ENCODE measurements at regions not wholly inside any gene's neighbourhood (a gene's known extent, or its start where the extent isn't known, plus 50 kb on each side); places are given as distances from the start of the nearest gene placed in this dataset.

DNA sequence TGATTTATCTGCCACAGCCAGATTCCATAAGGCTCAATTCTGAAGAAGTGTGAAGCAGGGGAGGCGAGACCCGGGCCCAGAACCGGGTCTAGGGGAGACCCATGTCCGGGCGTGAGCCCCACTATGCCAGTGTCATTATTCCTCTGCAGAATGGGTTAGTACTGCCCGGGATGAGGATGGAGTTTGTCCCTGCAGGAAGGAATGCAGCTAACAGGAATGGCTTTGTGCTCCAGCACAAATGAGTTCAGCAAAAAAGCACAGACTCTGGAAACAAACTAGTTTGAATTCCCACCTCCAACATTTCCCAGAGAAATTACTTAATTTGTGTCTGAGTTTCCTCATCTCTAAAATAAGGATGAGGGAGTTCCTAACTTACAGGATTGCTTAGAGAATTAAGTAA is 202.9 kb downstream of the SYK start:
- Histone ChIP-seq H3K36me3 (no peaks in the 10 kb centered on the region), H3K27ac (no peak overlapping the region), H3K9me3 (no peaks in the 10 kb centered on the region), H3K4me3 (no peak overlapping the region), H3K4me1 (no peaks in the 10 kb centered on the region), H3K27me3 (no peaks in the 10 kb centered on the region)
- ATAC-seq, result no peak
- 80 to 87% methylated on average over 5 of the region's 6 CpGs for WGBS, 2 donors (ENCODE audit: low coverage in 1 of 2)
- TF ChIP-seq POLR2A (IDR thresholded peaks at IDR 0.05), result no peak
- TF ChIP-seq, protein P1, sequence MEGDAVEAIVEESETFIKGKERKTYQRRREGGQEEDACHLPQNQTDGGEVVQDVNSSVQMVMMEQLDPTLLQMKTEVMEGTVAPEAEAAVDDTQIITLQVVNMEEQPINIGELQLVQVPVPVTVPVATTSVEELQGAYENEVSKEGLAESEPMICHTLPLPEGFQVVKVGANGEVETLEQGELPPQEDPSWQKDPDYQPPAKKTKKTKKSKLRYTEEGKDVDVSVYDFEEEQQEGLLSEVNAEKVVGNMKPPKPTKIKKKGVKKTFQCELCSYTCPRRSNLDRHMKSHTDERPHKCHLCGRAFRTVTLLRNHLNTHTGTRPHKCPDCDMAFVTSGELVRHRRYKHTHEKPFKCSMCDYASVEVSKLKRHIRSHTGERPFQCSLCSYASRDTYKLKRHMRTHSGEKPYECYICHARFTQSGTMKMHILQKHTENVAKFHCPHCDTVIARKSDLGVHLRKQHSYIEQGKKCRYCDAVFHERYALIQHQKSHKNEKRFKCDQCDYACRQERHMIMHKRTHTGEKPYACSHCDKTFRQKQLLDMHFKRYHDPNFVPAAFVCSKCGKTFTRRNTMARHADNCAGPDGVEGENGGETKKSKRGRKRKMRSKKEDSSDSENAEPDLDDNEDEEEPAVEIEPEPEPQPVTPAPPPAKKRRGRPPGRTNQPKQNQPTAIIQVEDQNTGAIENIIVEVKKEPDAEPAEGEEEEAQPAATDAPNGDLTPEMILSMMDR (IDR thresholded peaks at IDR 0.05), result no peak
- no peak for TF ChIP-seq EP300 (IDR thresholded peaks at IDR 0.05)
- no peak for TF ChIP-seq POLR2AphosphoS5 (IDR thresholded peaks at IDR 0.05)

DNA sequence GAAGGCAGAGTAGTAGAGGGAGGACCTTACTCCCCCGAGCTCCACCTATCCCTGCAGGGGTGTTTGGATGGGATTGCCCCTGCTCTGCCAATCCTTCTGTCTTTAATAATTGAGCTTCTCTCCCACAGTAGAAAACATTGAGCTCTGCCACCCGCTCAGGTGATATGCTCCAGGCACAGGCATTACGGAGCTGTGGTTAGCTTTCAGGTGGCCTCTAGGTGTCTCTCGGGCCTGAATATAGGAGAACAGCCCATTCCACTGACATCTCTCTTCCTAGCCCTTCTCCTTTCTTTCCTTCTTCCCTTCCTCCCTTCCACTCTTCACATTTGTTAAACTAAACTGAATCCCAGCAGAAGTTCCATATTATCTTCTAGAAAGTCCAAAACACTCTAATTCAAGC is 203.4 kb downstream of the SYK start:
- Histone ChIP-seq H3K27me3 (no peaks in the 10 kb centered on the region), H3K36me3 (no peaks in the 10 kb centered on the region), H3K4me3 (no peak overlapping the region), H3K9me3 (no peaks in the 10 kb centered on the region), H3K27ac (no peak overlapping the region), H3K4me1 (no peaks in the 10 kb centered on the region)
- ATAC-seq, result no peak
- no peak for TF ChIP-seq POLR2A (IDR thresholded peaks at IDR 0.05)
- TF ChIP-seq, protein P1 (IDR thresholded peaks at IDR 0.05), result no peak
- TF ChIP-seq EP300 (IDR thresholded peaks at IDR 0.05), result no peak
- no peak for TF ChIP-seq POLR2AphosphoS5 (IDR thresholded peaks at IDR 0.05)
- WGBS, 2 donors (ENCODE audit: low coverage in 1 of 2), result 84 to 95% methylated on average over 4 of the region's 4 CpGs

DNA sequence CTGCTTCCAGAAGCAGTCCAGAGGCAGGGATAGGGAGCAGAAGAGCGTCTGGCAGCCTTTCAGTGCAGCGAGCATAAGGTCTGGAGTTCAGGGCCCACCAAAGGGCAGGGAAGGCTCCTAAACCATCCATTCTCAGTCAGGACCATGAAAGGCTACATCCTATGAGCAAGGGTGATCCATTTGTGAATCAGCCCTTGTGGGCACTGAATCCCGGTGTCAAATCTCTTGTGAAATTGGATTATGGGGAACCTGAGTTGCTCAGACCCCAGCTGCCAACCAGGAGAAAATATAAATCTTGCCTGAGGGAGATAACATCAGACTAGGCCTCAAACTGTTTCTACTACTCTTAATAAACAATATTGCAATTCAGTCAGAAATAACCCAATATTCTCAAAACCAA is 204.4 kb downstream of the SYK start:
- H3K36me3 ChIP-seq, result no peaks in the 10 kb centered on the region
- no peak overlapping the region for H3K27ac ChIP-seq
- H3K27me3 ChIP-seq, result no peaks in the 10 kb centered on the region
- no peaks in the 10 kb centered on the region for H3K4me1 ChIP-seq
- no peak for ATAC-seq
- TF ChIP-seq EP300 (IDR thresholded peaks at IDR 0.05) (no peak), POLR2A (IDR thresholded peaks at IDR 0.05) (no peak), POLR2AphosphoS5 (IDR thresholded peaks at IDR 0.05) (no peak)
- TF ChIP-seq, protein P1 (IDR thresholded peaks at IDR 0.05), result no peak
- no peaks in the 10 kb centered on the region for H3K9me3 ChIP-seq
- no CpG with 5 or more reads among the region's 3 CpGs for WGBS, 2 donors (ENCODE audit: low coverage in 1 of 2)
- H3K4me3 ChIP-seq, result no peak overlapping the region

DNA sequence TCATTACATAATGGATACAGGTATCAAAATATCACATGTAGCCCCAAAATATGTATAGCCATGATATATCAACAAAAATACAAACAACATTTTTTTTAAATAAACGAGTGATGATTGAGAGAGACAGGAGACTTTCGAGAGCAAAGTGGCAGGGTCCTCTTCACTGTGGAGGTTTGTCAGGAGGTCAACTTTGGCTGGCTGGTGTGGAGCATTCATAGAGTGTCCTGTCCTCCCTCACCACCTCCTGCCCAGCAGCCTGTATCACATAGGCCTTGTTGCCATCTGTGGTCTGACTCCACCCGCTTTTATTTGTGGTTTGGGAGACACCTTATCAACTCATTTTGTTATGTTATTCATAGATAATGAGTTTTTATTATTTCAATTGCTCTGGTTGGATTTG is 206.9 kb downstream of the SYK start:
- no peak for TF ChIP-seq POLR2AphosphoS5 (IDR thresholded peaks at IDR 0.05)
- no peak for TF ChIP-seq EP300 (IDR thresholded peaks at IDR 0.05)
- TF ChIP-seq POLR2A (IDR thresholded peaks at IDR 0.05), result no peak
- TF ChIP-seq, protein P1 (IDR thresholded peaks at IDR 0.05), result no peak
- H3K4me1 ChIP-seq, result no peaks in the 10 kb centered on the region
- H3K27ac ChIP-seq, result no peak overlapping the region
- WGBS, 2 donors (ENCODE audit: low coverage in 1 of 2), result 84 to 87% methylated on average over 3 of the region's 3 CpGs
- no peaks in the 10 kb centered on the region for H3K27me3 ChIP-seq
- peaks cover 0 to 11% (median 0%) of the 10 kb centered on the region in 3 donors for H3K9me3 ChIP-seq
- H3K4me3 ChIP-seq, result no peak overlapping the region
- H3K36me3 ChIP-seq, result no peaks in the 10 kb centered on the region
- no peak for ATAC-seq

DNA sequence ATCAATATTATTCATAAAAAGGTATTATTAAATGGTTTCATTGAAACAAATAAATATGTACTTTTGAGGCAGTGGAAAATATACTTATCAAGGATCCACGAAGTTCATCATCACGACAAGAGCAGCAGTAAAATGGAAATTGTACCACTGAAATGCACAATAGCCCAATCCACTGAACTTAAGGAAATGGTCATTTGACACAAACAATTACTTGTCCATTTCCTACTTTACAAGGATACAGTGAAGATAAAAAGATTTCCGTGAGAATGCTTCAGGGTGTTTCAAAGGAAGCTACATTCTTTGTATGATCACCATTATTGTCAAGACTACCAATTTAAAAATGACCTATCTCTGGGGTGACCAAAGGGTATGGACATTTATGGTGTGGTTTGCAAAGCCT is 210.3 kb downstream of the SYK start:
- no peak overlapping the region for H3K27ac ChIP-seq
- no peaks in the 10 kb centered on the region for H3K4me1 ChIP-seq
- TF ChIP-seq POLR2A (IDR thresholded peaks at IDR 0.05), result no peak
- 20 to 59% methylated on average over 3 of the region's 3 CpGs for WGBS, 2 donors (ENCODE audit: low coverage in 1 of 2)
- H3K36me3 ChIP-seq, result no peaks in the 10 kb centered on the region
- ATAC-seq, result no peak
- peaks cover 0 to 13% (median 0%) of the 10 kb centered on the region in 3 donors for H3K9me3 ChIP-seq
- no peaks in the 10 kb centered on the region for H3K27me3 ChIP-seq
- no peak overlapping the region for H3K4me3 ChIP-seq
